GM12878 (cell line): ENCODE measurements at regions not wholly inside any gene's neighbourhood (a gene's known extent, or its start where the extent isn't known, plus 50 kb on each side); places are given as distances from the start of the nearest gene placed in this dataset.

Experiments used
- ATAC-seq: fragments of 200-7000 bp; cut with Tn5 transposase; 3 replicates; pipeline ENCODE4 v1.9.1; 2020; ENCODE audit warnings: mild to moderate bottlenecking, moderate library complexity
- BruUV-seq: library from RNA; stranded (reverse); fragments of 400-500 nt; replicated peaks from 2 replicates; lab custom pipeline; 2021; lab: Mats Ljungman, UMichigan
- CTCF ChIA-PET: fragments of 300-600 bp; sonication (Branson Sonifier 250); formaldehyde crosslinking; extraction: SDS; loops from one replicate; lab custom pipeline; 2021; ENCODE audit warnings: inconsistent platforms; lab: Yijun Ruan, JAX
- POLR2A ChIA-PET: fragments of 350-600 bp; formaldehyde crosslinking; extraction: SDS; loops from one replicate; lab custom pipeline; 2021; ENCODE audit warnings: inconsistent platforms; lab: Charles Lee
- RAD21 ChIA-PET: fragments of 300-600 bp; sonication (Branson Sonifier 250); formaldehyde crosslinking; loops from one replicate; lab custom pipeline; 2023; ENCODE audit warnings: antibody characterized with exemption; ENCODE audit not compliant: unreplicated experiment; lab: Charles Lee
- SMC1A ChIA-PET: fragments of 300-600 bp; sonication (Branson Sonifier 250); formaldehyde crosslinking; loops from one replicate; lab custom pipeline; 2023; ENCODE audit not compliant: unreplicated experiment, uncharacterized antibody; lab: Charles Lee
- DNase-seq: peaks from one replicate; pipeline ENCODE4 v3.0.0-alpha.2; 2011; ENCODE audit warnings: low read depth, low spot score
- FAIRE-seq: peaks from 3 replicates; lab custom pipeline; 2011; peaks lifted over from hg19 to GRCh38; lab: Jason Lieb, UNC
- H2AFZ ChIP-seq: 2 replicates; pipeline ENCODE4 v1.6.0; 2011; ENCODE audit warnings: low read depth, low read length, control low read depth; ENCODE audit not compliant: control insufficient read depth
- H3K27ac ChIP-seq: 2 replicates; pipeline ENCODE4 v1.5.1; 2011; ENCODE audit warnings: control low read depth; ENCODE audit not compliant: control insufficient read depth, insufficient read depth
- H3K27me3 ChIP-seq, 2 experiments: replicated peaks in 1 of 2; 2 replicates each; pipeline versions ENCODE4 v1.6.0 to v1.6.1; 2011; ENCODE audit warnings: low read length in 1 of 2; ENCODE audit not compliant: control insufficient read depth in 2 of 2, insufficient read depth in 2 of 2
- H3K36me3 ChIP-seq, 2 experiments: 2 replicates each; pipeline ENCODE4 v1.5.1; 2011; ENCODE audit warnings: low read length in 1 of 2; ENCODE audit not compliant: control insufficient read depth in 2 of 2, insufficient read depth in 2 of 2
- H3K4me1 ChIP-seq: 2 replicates; pipeline ENCODE4 v1.6.1; 2011; ENCODE audit warnings: mild to moderate bottlenecking, low read length, moderate library complexity, mixed read lengths; ENCODE audit not compliant: control insufficient read depth, insufficient read depth
- H3K4me2 ChIP-seq: 2 replicates; pipeline ENCODE4 v1.6.0; 2011; ENCODE audit warnings: control low read depth; ENCODE audit not compliant: control insufficient read depth, insufficient read depth
- H3K4me3 ChIP-seq: fragments of 200-600 bp; sonication (generic); 2 replicates; pipeline ENCODE4 v1.5.1; 2016
- H3K79me2 ChIP-seq: 2 replicates; pipeline ENCODE4 v1.6.0; 2011; ENCODE audit warnings: low read length; ENCODE audit not compliant: control insufficient read depth, insufficient read depth
- H3K9ac ChIP-seq: 2 replicates; pipeline ENCODE4 v1.8.0; 2011; ENCODE audit warnings: low read length, control low read depth, mixed read lengths; ENCODE audit not compliant: control insufficient read depth, insufficient read depth
- H3K9me3 ChIP-seq: replicated peaks from 3 replicates; pipeline ENCODE4 v1.5.1; 2011; ENCODE audit warnings: mild to moderate bottlenecking, low read length; ENCODE audit not compliant: control insufficient read depth, insufficient read depth
- H4K20me1 ChIP-seq: 2 replicates; pipeline ENCODE4 v1.6.0; 2011; ENCODE audit not compliant: control insufficient read depth, insufficient read depth
- BMI1 ChIP-seq: fragments of 450-650 bp; IDR thresholded peaks from 2 replicates; pipeline ENCODE4 v1.6.1; 2016; ENCODE audit warnings: mild to moderate bottlenecking, moderate library complexity, borderline replicate concordance
- EED ChIP-seq: sonication (generic); IDR thresholded peaks from 2 replicates; pipeline ENCODE4 v1.6.1; 2016; ENCODE audit warnings: antibody characterized with exemption, low read depth
- FOXM1 ChIP-seq: IDR thresholded peaks from 2 replicates; pipeline ENCODE4 v1.6.1; 2012; ENCODE audit warnings: low read depth, mild to moderate bottlenecking, inconsistent platforms, low read length, moderate library complexity
- KAT2A ChIP-seq: conservative IDR thresholded peaks from 2 replicates; pipeline ENCODE4 v1.6.1; 2011; ENCODE audit warnings: low read depth, low read length; ENCODE audit not compliant: control insufficient read depth
- MEF2B ChIP-seq: fragments of 450-650 bp; IDR thresholded peaks from 2 replicates; pipeline ENCODE4 v1.6.1; 2018; ENCODE audit warnings: mild to moderate bottlenecking, moderate library complexity; ENCODE audit not compliant: partially characterized antibody, poor library complexity, severe bottlenecking
- MLLT1 ChIP-seq: fragments of 450-650 bp; IDR thresholded peaks from 2 replicates; pipeline ENCODE4 v1.6.1; 2016; ENCODE audit warnings: mild to moderate bottlenecking
- SREBF2 ChIP-seq: IDR thresholded peaks from 2 replicates; pipeline ENCODE4 v1.6.1; 2012; ENCODE audit warnings: mild to moderate bottlenecking, low read length
- STAT1 ChIP-seq: fragments of 450-650 bp; conservative IDR thresholded peaks from 2 replicates; pipeline ENCODE4 v1.6.1; 2014; ENCODE audit warnings: antibody characterized with exemption, mild to moderate bottlenecking
- SUZ12 ChIP-seq: fragments of 200-600 bp; sonication (generic); IDR thresholded peaks from one replicate; pipeline ENCODE4 v1.6.1; 2018; ENCODE audit warnings: antibody characterized with exemption, mild to moderate bottlenecking; ENCODE audit not compliant: unreplicated experiment
- TBL1XR1 ChIP-seq: IDR thresholded peaks from 2 replicates; pipeline ENCODE4 v1.6.1; 2012; ENCODE audit warnings: low read depth, low read length, improper control_type of control experiment
- WGBS: methylation state at CpG from one replicate; pipeline ENCODE4 v1.1.6; 2016; ENCODE audit warnings: low lambda C conversion rate; ENCODE audit not compliant: insufficient replicate concordance, insufficient coverage; ENCODE audit errors: missing lambda C conversion rate; 5-methylcytosine and 5-hydroxymethylcytosine counted together
- in situ Hi-C: fragments of 300-500 bp; cut with MboI; formaldehyde crosslinking; loops from 9 replicates; pipeline ENCODE4 v1.14.3; 2018; ENCODE audit warnings: mixed read lengths
- intact Hi-C: fragments of 100-400 bp; cut with micrococcal nuclease; formaldehyde crosslinking; loops from one replicate; pipeline ENCODE4 v1.14.2; 2022; ENCODE audit not compliant: unreplicated experiment
- TF ChIP-seq, protein P1 (sequence below): IDR thresholded peaks from 2 replicates; pipeline ENCODE4 v1.6.1; 2012; ENCODE audit warnings: improper control_type of control experiment, low read depth, low read length; ENCODE audit not compliant: insufficient replicate concordance
- TF ChIP-seq, protein P2 (sequence below): fragments of 450-650 bp; IDR thresholded peaks from 2 replicates; pipeline ENCODE4 v1.6.1; 2016; ENCODE audit warnings: mild to moderate bottlenecking

DNA sequence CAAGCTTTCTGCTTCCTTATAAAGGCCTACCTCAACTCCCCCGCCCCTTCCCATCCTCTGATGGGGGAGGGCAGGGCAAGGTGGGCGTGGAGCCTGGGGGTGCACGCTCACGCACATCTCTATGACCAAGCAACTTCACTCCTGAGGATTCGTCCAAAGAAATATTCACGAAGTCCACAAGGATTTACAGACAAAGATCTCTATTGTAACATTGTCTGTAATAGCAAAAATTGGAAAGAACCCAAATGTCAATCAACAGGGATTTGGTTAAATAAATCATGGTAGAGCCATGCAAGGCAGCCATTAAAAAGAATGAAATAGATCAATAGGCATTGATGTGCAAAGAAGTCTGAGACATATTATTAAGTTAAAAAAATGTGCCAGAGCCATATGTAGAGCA, 130.4 kb upstream of the AFDN start:
- Histone ChIP-seq H3K79me2 (no peaks in the 10 kb centered on the region), H2AFZ (no peak overlapping the region), H3K27me3 (no peaks in the 10 kb centered on the region; a peak in 1 of 4 replicates), H3K4me3 (no peak overlapping the region), H3K4me1 (peaks cover 10% of the 10 kb centered on the region), H4K20me1 (no peaks in the 10 kb centered on the region), H3K4me2 (no peak overlapping the region), H3K36me3 (no peaks in the 10 kb centered on the region), H3K27ac (no peak overlapping the region), H3K9me3 (no peaks in the 10 kb centered on the region), H3K9ac (no peak overlapping the region)
- POLR2A ChIA-PET, result no interaction called here
- TF ChIP-seq MLLT1 (no peak), SREBF2 (no peak), SUZ12 (no peak), KAT2A (no peak), BMI1 (no peak), TBL1XR1 (no peak), FOXM1 (no peak), EED (no peak), STAT1 (no peak), MEF2B (no peak)
- TF ChIP-seq, protein P1, sequence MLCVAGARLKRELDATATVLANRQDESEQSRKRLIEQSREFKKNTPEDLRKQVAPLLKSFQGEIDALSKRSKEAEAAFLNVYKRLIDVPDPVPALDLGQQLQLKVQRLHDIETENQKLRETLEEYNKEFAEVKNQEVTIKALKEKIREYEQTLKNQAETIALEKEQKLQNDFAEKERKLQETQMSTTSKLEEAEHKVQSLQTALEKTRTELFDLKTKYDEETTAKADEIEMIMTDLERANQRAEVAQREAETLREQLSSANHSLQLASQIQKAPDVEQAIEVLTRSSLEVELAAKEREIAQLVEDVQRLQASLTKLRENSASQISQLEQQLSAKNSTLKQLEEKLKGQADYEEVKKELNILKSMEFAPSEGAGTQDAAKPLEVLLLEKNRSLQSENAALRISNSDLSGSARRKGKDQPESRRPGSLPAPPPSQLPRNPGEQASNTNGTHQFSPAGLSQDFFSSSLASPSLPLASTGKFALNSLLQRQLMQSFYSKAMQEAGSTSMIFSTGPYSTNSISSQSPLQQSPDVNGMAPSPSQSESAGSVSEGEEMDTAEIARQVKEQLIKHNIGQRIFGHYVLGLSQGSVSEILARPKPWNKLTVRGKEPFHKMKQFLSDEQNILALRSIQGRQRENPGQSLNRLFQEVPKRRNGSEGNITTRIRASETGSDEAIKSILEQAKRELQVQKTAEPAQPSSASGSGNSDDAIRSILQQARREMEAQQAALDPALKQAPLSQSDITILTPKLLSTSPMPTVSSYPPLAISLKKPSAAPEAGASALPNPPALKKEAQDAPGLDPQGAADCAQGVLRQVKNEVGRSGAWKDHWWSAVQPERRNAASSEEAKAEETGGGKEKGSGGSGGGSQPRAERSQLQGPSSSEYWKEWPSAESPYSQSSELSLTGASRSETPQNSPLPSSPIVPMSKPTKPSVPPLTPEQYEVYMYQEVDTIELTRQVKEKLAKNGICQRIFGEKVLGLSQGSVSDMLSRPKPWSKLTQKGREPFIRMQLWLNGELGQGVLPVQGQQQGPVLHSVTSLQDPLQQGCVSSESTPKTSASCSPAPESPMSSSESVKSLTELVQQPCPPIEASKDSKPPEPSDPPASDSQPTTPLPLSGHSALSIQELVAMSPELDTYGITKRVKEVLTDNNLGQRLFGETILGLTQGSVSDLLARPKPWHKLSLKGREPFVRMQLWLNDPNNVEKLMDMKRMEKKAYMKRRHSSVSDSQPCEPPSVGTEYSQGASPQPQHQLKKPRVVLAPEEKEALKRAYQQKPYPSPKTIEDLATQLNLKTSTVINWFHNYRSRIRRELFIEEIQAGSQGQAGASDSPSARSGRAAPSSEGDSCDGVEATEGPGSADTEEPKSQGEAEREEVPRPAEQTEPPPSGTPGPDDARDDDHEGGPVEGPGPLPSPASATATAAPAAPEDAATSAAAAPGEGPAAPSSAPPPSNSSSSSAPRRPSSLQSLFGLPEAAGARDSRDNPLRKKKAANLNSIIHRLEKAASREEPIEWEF, result no peak
- TF ChIP-seq, protein P2, sequence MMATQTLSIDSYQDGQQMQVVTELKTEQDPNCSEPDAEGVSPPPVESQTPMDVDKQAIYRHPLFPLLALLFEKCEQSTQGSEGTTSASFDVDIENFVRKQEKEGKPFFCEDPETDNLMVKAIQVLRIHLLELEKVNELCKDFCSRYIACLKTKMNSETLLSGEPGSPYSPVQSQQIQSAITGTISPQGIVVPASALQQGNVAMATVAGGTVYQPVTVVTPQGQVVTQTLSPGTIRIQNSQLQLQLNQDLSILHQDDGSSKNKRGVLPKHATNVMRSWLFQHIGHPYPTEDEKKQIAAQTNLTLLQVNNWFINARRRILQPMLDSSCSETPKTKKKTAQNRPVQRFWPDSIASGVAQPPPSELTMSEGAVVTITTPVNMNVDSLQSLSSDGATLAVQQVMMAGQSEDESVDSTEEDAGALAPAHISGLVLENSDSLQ, result no peak
- WGBS, result 59% methylated on average over 6 of the region's 6 CpGs
- FAIRE-seq, result no peak
- no peak for DNase-seq
- RAD21 ChIA-PET, result no interaction called here
- in situ Hi-C loops (no loop called here), intact Hi-C loops (no loop called here)
- ATAC-seq, result no peak
- CTCF ChIA-PET, result no interaction called here
- BruUV-seq, result no TSS peak
- SMC1A ChIA-PET, result no interaction called here
